AG04449 (cell line): ENCODE measurements at regions not wholly inside any gene's neighbourhood (a gene's known extent, or its start where the extent isn't known, plus 50 kb on each side); places are given as distances from the start of the nearest gene placed in this dataset.

Experiments
- CTCF ChIA-PET: fragments of 350-600 bp; formaldehyde crosslinking; extraction: SDS; loops from one replicate; lab custom pipeline; 2021; ENCODE audit warnings: antibody characterized with exemption; lab: Yijun Ruan, JAX
- POLR2A ChIA-PET: fragments of 400-600, 350-600 bp; formaldehyde crosslinking; extraction: SDS; loops from one replicate; lab custom pipeline; 2020; ENCODE audit warnings: antibody characterized with exemption, inconsistent platforms; lab: Yijun Ruan, JAX
- DNase-seq: peaks from one replicate; pipeline ENCODE4 v3.0.0-alpha.2; 2010; ENCODE audit warnings: low read depth, low spot score
- H3K4me3 ChIP-seq: 2 replicates; pipeline ENCODE4 v1.5.1; 2011; ENCODE audit warnings: low read depth, mild to moderate bottlenecking, control low read depth, low read length
- TF ChIP-seq, protein P1 (sequence below): IDR thresholded peaks from one replicate; pipeline ENCODE4 v1.5.1; 2011; ENCODE audit warnings: mild to moderate bottlenecking, moderate library complexity, low read length, control low read depth, inconsistent platforms; ENCODE audit not compliant: insufficient read depth; ENCODE audit errors: missing control alignments

DNA sequence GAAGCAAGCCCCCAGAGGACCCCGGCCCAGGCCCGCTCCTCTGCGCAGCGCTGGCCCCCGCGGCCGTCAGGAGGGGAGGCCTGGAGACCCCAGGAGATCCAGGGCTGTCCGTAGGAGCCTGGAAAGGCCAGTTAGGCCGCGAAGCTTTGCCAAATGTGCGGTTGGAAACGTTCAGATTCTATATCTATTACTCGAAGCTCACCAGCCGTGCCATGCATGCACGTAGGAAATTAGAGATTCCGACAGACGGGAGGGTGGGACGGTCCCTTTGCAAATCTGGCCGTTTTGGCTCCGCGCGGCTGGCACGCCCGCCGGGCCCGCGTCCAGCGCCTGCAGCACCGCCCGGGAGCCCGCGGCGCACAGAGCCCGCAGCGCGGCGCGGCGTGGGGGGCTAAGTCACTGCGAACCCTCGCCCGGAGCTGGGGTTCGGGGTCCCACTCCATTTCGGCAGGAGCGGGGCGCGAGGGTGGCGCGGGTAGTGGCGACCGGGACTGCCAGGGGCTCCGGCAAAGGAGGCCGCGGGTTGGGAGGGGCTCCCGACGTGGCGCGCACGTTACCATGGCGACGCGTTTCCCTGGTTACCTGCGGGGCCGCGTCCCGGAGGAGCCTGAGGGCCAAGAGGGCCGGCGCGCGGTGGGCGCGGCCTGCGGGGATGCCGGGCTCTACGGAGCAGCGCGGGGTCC, 488.6 kb upstream of the SMIM21 start:
- TF ChIP-seq, protein P1, sequence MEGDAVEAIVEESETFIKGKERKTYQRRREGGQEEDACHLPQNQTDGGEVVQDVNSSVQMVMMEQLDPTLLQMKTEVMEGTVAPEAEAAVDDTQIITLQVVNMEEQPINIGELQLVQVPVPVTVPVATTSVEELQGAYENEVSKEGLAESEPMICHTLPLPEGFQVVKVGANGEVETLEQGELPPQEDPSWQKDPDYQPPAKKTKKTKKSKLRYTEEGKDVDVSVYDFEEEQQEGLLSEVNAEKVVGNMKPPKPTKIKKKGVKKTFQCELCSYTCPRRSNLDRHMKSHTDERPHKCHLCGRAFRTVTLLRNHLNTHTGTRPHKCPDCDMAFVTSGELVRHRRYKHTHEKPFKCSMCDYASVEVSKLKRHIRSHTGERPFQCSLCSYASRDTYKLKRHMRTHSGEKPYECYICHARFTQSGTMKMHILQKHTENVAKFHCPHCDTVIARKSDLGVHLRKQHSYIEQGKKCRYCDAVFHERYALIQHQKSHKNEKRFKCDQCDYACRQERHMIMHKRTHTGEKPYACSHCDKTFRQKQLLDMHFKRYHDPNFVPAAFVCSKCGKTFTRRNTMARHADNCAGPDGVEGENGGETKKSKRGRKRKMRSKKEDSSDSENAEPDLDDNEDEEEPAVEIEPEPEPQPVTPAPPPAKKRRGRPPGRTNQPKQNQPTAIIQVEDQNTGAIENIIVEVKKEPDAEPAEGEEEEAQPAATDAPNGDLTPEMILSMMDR = no peak
- no peak for DNase-seq
- CTCF ChIA-PET = no interaction called here
- POLR2A ChIA-PET = no interaction called here
- no peak overlapping the region for H3K4me3 ChIP-seq

DNA sequence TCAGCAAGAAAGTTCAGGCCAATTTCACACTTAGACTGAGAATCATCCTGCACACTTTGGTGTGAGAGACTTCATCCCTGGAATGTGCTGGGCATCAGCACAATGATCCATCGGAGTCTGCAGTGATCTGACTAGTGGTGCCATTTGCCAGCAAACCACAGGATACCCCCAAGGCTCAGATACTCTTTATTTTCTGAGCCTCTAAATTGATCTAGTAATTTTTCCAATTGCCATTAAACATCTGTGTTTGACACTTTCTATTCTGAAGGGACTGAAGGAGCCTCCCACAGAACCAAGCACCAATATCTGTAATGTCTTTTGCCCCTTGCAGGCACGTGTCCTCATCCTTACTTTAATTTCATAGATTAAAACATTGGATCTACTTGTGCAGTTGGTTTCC, 485.3 kb upstream of the SMIM21 start:
- ChIA-PET CTCF (no interaction called here), POLR2A (no interaction called here)
- TF ChIP-seq, protein P1 = no peak
- no peak for DNase-seq
- no peak overlapping the region for H3K4me3 ChIP-seq

DNA sequence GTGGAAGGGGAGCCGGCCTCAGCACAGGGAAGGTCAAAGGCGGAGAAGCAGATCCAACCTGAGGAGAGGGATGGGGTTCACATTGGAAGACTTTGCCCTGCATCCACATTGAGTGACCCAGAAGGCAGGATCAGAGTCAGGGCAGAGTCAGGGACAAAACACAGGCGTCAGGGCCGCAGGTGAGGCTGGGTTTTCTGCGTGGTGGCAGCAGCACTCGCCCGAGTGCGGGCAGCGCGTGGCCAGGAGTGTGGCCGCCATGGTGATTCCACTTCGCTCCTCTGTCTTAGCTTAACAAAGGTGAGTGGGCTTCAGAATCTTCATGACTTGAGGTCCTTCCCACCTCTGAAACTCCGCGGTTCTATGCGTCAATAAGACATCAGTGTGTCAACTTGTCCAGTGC, 476.9 kb upstream of the SMIM21 start:
- TF ChIP-seq, protein P1 = no peak
- CTCF ChIA-PET = no interaction called here
- POLR2A ChIA-PET = no interaction called here
- DNase-seq = no peak
- H3K4me3 ChIP-seq = no peak overlapping the region

DNA sequence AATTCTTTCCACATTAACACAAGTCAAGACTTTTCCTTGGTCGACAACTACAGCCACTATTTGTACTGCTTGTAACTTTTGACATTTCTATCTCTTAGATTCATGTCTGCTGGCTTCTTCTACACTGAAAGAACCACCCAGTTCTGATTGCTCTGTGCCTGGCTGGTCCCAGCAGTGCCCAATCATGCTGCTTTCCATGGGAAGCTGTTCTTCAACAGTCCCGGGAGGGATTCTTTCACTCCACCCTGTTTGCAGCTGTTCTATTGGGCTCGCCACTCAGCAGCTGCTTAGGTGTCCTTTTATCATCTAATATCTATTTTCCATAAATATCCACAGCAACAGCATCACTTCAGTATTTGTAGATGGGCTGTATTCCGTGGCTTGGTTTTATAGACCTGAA, 471.1 kb upstream of the SMIM21 start:
- TF ChIP-seq, protein P1 = no peak
- POLR2A ChIA-PET = no interaction called here
- DNase-seq = no peak
- no peak overlapping the region for H3K4me3 ChIP-seq
- CTCF ChIA-PET = no interaction called here

DNA sequence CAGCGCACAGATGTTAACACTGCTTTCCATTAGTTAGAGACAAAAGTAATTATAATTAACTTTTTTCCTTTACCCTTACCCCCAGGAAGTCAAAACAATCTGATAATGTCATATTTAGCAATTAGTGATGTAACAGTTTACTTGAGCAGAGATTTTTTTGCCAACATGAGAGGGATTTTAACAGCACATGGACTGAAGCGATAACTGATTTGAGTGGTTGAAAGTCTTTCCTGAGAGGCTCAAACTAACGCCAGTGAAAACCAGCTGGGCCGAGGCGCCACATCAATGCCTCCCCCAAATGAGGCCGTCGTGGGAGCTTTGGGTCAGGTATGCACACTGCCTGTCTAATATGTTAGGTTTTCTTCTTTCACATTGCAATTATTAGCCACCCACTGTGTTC, 469.9 kb upstream of the SMIM21 start:
- no peak overlapping the region for H3K4me3 ChIP-seq
- no peak for DNase-seq
- TF ChIP-seq, protein P1 = no peak
- ChIA-PET CTCF (no interaction called here), POLR2A (no interaction called here)

DNA sequence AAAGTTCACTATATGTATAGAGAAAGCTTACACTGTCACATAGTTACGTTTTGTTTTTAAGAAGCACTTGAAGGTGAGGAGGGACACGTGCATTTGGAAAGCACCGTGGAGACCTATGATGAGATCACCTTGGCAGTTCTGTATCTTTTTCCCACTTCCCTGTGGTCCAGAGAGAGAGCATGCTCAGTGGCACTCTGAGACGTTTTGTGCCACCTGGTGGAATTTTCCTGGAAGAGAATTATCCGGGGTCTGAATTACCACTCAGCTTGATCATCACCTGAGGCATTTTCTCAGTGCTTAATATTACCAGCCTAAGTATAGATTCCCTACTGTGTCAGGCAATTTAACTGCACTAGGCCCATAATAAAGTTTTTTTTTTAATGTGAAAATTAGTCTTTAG, 469.4 kb upstream of the SMIM21 start:
- CTCF ChIA-PET = no interaction called here
- no peak for DNase-seq
- H3K4me3 ChIP-seq = no peak overlapping the region
- TF ChIP-seq, protein P1 = no peak
- POLR2A ChIA-PET = no interaction called here
